SK-N-MC (cell line): ENCODE measurements at regions not wholly inside any gene's neighbourhood (a gene's known extent, or its start where the extent isn't known, plus 50 kb on each side); places are given as distances from the start of the nearest gene placed in this dataset.

Experiments
- EZH2 ChIP-seq: fragments of 200-600 bp; sonication (generic); IDR thresholded peaks from one replicate; pipeline ENCODE4 v1.6.1; 2017; ENCODE audit warnings: antibody characterized with exemption
- FOXP2 ChIP-seq: optimal IDR thresholded peaks from 2 replicates; pipeline ENCODE3; 2011; ENCODE audit warnings: mild to moderate bottlenecking, moderate library complexity; ENCODE audit not compliant: insufficient read depth; ENCODE audit errors: extremely low read length, control extremely low read depth
- POLR2AphosphoS5 ChIP-seq: IDR thresholded peaks from 2 replicates; pipeline ENCODE4 v1.6.1; 2012; ENCODE audit warnings: mild to moderate bottlenecking, low read depth, low read length, borderline replicate concordance

DNA sequence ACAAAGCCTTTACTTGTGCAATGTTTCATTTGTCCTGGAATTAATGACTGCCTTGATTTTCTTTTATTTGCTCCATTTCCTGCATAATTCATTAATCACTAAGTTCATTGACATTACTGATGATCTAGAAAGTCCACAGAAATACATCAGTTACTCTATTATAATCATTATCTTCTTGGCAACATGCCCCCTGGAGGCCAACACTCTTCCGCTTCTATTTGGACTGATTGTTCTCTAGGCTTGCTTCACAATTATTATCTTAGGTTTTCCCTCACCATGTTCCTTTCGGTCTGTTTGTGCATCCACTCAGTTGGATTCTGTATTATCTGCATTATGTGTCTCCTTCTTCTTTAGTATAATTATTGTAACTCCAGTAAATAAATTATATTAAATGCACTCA lies 461.0 kb upstream of the CDH2 start:
- TF ChIP-seq POLR2AphosphoS5 (no peak), EZH2 (no peak), FOXP2 (no peak)
